ENCODE measurements at regions not wholly inside any gene's neighbourhood (a gene's known extent, or its start where the extent isn't known, plus 50 kb on each side); places are given as distances from the start of the nearest gene placed in this dataset.

- Histone ChIP-seq H3K4me3 (no peak overlapping the region), H3K4me1 (no peaks in the 10 kb centered on the region), H3K36me3 (no peaks in the 10 kb centered on the region), H3K27ac (no peak overlapping the region), H3K27me3 (ENCODE audit: low read depth) (no peaks in the 10 kb centered on the region), H3K9me3 (peaks cover 6% of the 10 kb centered on the region)
- TF ChIP-seq, protein P1, sequence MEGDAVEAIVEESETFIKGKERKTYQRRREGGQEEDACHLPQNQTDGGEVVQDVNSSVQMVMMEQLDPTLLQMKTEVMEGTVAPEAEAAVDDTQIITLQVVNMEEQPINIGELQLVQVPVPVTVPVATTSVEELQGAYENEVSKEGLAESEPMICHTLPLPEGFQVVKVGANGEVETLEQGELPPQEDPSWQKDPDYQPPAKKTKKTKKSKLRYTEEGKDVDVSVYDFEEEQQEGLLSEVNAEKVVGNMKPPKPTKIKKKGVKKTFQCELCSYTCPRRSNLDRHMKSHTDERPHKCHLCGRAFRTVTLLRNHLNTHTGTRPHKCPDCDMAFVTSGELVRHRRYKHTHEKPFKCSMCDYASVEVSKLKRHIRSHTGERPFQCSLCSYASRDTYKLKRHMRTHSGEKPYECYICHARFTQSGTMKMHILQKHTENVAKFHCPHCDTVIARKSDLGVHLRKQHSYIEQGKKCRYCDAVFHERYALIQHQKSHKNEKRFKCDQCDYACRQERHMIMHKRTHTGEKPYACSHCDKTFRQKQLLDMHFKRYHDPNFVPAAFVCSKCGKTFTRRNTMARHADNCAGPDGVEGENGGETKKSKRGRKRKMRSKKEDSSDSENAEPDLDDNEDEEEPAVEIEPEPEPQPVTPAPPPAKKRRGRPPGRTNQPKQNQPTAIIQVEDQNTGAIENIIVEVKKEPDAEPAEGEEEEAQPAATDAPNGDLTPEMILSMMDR (IDR thresholded peaks at IDR 0.05) = no peak
- ATAC-seq (peak; percentile 32 to 43), DNase-seq (no peak)
- intact Hi-C loops (cut with DNase I) = no loop called here
Measured at GRCh38 chr13:88622362-88622973, 951.3 kb downstream of the SLITRK5 start.

GRCh38 chr13:88623150-88623549, 952.0 kb downstream of the SLITRK5 start:
- intact Hi-C loops (cut with DNase I) = no loop called here
- TF ChIP-seq, protein P1 (IDR thresholded peaks at IDR 0.05) = no peak
- peaks cover 6% of the 10 kb centered on the region for H3K9me3 ChIP-seq
- H3K4me1 ChIP-seq = no peaks in the 10 kb centered on the region
- H3K4me3 ChIP-seq = no peak overlapping the region
- H3K27me3 ChIP-seq (ENCODE audit: low read depth) = no peaks in the 10 kb centered on the region
- DNase-seq (no peak), ATAC-seq (no peak)
- H3K27ac ChIP-seq = no peak overlapping the region
- no peaks in the 10 kb centered on the region for H3K36me3 ChIP-seq

- no peak overlapping the region for H3K4me3 ChIP-seq
- intact Hi-C loops (cut with DNase I) = no loop called here
- H3K27me3 ChIP-seq (ENCODE audit: low read depth) = no peaks in the 10 kb centered on the region
- ATAC-seq (no peak), DNase-seq (no peak)
- no peaks in the 10 kb centered on the region for H3K4me1 ChIP-seq
- no peak overlapping the region for H3K27ac ChIP-seq
- H3K9me3 ChIP-seq = peaks cover 6% of the 10 kb centered on the region
- no peaks in the 10 kb centered on the region for H3K36me3 ChIP-seq
- TF ChIP-seq, protein P1 (IDR thresholded peaks at IDR 0.05) = no peak
Measured at GRCh38 chr13:88627071-88627470, 955.9 kb downstream of the SLITRK5 start.

GRCh38 chr13:88628882-88629281, 957.7 kb downstream of the SLITRK5 start:
- Histone ChIP-seq H3K4me1 (no peaks in the 10 kb centered on the region), H3K27ac (no peak overlapping the region), H3K4me3 (no peak overlapping the region), H3K9me3 (peaks cover 3% of the 10 kb centered on the region), H3K27me3 (ENCODE audit: low read depth) (no peaks in the 10 kb centered on the region), H3K36me3 (no peaks in the 10 kb centered on the region)
- no peak for ATAC-seq
- intact Hi-C loops (cut with DNase I) = no loop called here
- no peak for DNase-seq
- TF ChIP-seq, protein P1 (IDR thresholded peaks at IDR 0.05) = no peak

DNA sequence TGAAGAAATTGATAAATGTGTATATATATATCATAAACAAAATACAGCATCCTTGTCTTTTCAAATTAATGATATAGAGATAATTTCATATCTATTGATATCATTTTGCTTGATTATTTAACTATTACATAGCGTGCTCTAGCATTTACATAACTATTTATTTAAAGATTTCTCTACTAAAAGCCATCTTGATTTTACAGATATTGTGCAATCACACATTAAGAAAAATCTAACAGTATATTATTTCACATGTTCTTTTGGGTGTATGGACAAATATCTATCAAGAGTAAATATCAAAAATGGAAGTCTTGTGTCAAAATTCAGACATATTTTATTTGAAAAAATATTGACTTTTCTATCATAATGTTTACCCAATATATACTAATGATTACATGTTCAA, 966.8 kb downstream of the SLITRK5 start:
- no peaks in the 10 kb centered on the region for H3K27me3 ChIP-seq (ENCODE audit: low read depth)
- H3K4me3 ChIP-seq = no peak overlapping the region
- H3K9me3 ChIP-seq = peaks cover under 1% of the 10 kb centered on the region
- H3K36me3 ChIP-seq = no peaks in the 10 kb centered on the region
- TF ChIP-seq, protein P1 (IDR thresholded peaks at IDR 0.05) = no peak
- H3K27ac ChIP-seq = no peak overlapping the region
- ATAC-seq (no peak), DNase-seq (no peak)
- intact Hi-C loops (cut with DNase I) = no loop called here
- no peaks in the 10 kb centered on the region for H3K4me1 ChIP-seq

Measured in lower lobe of right lung (tissue), 2 donors.